ENCODE measurements at regions not wholly inside any gene's neighbourhood (a gene's known extent, or its start where the extent isn't known, plus 50 kb on each side); places are given as distances from the start of the nearest gene placed in this dataset.

DNA sequence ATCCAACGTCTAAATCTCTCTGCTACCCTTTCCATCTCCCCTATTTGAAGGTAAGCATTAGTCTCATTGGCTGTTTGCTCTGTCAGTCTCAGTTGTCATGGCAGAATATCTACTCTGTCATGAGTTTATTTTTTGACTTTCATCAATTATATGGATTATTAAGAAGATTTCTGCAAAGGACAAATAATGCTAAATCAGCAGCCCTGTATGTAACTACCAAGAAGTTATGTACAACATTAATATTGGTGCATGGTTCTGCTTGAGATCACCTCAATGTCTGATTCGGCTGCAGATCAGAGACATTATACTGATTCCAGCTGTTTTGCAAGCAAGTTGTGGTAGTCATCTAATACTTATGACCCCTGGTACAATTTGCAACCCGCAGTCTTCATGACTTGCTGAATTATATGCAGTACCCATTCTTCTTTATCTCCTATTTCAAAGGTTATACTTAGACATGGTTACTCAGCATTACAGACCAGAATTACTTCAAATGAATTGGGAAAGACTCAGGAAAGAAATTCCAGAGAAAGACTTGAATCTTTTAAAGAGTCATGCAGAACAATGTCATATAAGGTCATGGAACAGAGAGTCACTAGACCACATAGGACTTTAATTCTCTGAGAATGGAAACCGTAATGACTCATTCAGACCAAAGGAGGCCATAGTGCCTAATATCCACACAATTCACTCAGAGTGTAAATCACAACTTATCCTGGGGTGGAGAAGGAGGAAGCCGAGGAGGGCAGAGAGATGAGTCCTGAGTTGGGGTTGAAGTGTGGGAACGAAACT lies 201.4 kb downstream of the IBTK start:
- TF ChIP-seq MAX (IDR thresholded peaks at IDR 0.05) = no peak
- no peak for TF ChIP-seq FOXM1 (IDR thresholded peaks at IDR 0.05; ENCODE audit: borderline replicate concordance, low read depth)
- no peak for TF ChIP-seq ZBTB7A (IDR thresholded peaks at IDR 0.05; ENCODE audit: low read depth)
- TF ChIP-seq CREB1 (IDR thresholded peaks at IDR 0.05; ENCODE audit: low read depth) = no peak
- TF ChIP-seq TEAD4 (IDR thresholded peaks at IDR 0.05) = no peak
- no peak for TF ChIP-seq CEBPB (IDR thresholded peaks at IDR 0.05)
- no peak for TF ChIP-seq REST (IDR thresholded peaks at IDR 0.05; ENCODE audit: low read depth)
